ENCODE measurements at regions not wholly inside any gene's neighbourhood (a gene's known extent, or its start where the extent isn't known, plus 50 kb on each side); places are given as distances from the start of the nearest gene placed in this dataset.

DNA sequence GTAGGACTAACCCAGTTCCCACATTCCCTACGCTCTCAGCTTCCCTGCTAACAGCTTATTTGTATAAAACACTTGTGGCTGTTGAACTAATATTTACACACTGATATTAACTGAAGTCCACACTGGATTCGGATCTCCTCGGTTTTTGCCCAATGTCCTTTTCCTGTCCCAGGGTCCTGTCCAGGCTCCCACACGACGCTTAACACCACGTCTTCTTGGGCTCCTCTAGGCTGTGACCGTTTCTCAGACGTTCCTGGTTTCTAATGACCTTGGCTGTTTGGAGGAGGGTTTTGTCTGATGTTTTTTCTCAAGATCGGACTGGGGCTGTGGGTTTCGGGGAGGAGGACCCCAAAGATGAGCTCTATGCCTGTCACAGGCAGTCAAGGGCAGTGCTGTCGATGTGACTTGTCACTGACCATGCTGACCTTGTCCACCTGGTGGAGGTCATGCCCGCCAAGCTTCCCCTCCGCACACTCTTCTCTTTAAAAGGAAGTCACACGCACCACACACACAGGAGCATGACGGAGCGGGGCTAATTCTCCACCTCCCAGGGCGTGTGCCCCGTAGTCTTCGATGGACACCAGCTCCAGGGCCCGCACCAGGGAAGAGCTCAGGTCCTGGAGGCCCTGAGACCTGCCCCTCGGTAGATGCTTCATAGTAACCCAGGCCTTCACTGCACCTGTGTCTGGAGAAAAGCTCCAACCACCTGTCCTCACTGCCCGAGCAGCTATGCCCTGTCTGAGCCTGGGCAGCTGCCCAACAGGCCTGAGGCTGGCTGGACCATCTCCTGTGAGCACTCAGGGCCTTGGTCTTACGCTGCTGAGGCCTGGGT, 72.0 kb downstream of the TTLL2 start:
- ATAC-seq (no peak), DNase-seq (ENCODE audit: low read depth, low spot score) (no peak)
- RAD21 ChIA-PET (ENCODE audit: low non-redundant PET in 1 of 2, low total read pairs in 2 of 2, uncharacterized antibody in 2 of 2, unreplicated experiment in 2 of 2): no interaction called here
- H3K79me2 ChIP-seq (ENCODE audit: insufficient read depth, low read length): no peaks in the 10 kb centered on the region
- POLR2A ChIA-PET: no interaction called here
- H3K9ac ChIP-seq (ENCODE audit: low read length): no peak overlapping the region
- BruUV-seq (replicated peaks): no TSS peak
- no peaks in the 10 kb centered on the region for H3K9me3 ChIP-seq (ENCODE audit: control insufficient read depth in 1 of 2, insufficient read depth in 1 of 2, low read depth in 1 of 2, low read length in 2 of 2)
- 0 out of 2 replicates have a peak, but pooled peaks cover 9% of the 10 kb centered on the region for H3K27me3 ChIP-seq (ENCODE audit: insufficient read depth, low read length)
- H3K4me2 ChIP-seq (ENCODE audit: low read length): no peak overlapping the region
- intact Hi-C loops (cut with micrococcal nuclease): no loop called here
- CTCF ChIA-PET: no interaction called here
- no peak overlapping the region for H2AFZ ChIP-seq (ENCODE audit: low read depth, low read length, poor library complexity, severe bottlenecking)
- H3K4me3 ChIP-seq (replicated peaks in 1 of 2; ENCODE audit: low read depth in 1 of 2, low read length in 2 of 2): no peak overlapping the region
- no peaks in the 10 kb centered on the region for H3K36me3 ChIP-seq (ENCODE audit: control insufficient read depth in 1 of 2, insufficient read depth in 2 of 2, low read length in 2 of 2)
- TF ChIP-seq ZNF274 (IDR thresholded peaks at IDR 0.05; ENCODE audit: low read depth, low read length): no peak
- TF ChIP-seq, protein P1, sequence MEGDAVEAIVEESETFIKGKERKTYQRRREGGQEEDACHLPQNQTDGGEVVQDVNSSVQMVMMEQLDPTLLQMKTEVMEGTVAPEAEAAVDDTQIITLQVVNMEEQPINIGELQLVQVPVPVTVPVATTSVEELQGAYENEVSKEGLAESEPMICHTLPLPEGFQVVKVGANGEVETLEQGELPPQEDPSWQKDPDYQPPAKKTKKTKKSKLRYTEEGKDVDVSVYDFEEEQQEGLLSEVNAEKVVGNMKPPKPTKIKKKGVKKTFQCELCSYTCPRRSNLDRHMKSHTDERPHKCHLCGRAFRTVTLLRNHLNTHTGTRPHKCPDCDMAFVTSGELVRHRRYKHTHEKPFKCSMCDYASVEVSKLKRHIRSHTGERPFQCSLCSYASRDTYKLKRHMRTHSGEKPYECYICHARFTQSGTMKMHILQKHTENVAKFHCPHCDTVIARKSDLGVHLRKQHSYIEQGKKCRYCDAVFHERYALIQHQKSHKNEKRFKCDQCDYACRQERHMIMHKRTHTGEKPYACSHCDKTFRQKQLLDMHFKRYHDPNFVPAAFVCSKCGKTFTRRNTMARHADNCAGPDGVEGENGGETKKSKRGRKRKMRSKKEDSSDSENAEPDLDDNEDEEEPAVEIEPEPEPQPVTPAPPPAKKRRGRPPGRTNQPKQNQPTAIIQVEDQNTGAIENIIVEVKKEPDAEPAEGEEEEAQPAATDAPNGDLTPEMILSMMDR (IDR thresholded peaks at IDR 0.05 in 2 of 3, conservative IDR thresholded peaks at IDR 0.05 in 1 of 3; ENCODE audit: borderline replicate concordance in 1 of 3, insufficient read depth in 1 of 3, low read depth in 2 of 3, low read length in 2 of 3): no peak
- TF ChIP-seq RAD21 (IDR thresholded peaks at IDR 0.05; ENCODE audit: low read depth): no peak
- TF ChIP-seq EZH2 (IDR thresholded peaks at IDR 0.05): no peak
- TF ChIP-seq POLR2A (IDR thresholded peaks at IDR 0.05; ENCODE audit: borderline replicate concordance, extremely low read depth, insufficient read depth, insufficient read length): no peak
- no peak for TF ChIP-seq REST (IDR thresholded peaks at IDR 0.05; ENCODE audit: low read depth)
- no peaks in the 10 kb centered on the region for H3K9me2 ChIP-seq (ENCODE audit: insufficient read depth)
- no peaks in the 10 kb centered on the region for H4K20me1 ChIP-seq (ENCODE audit: insufficient read depth)
- H3K4me1 ChIP-seq (ENCODE audit: control insufficient read depth in 1 of 2, insufficient read depth in 2 of 2, low read length in 2 of 2): no peaks in the 10 kb centered on the region
- H3K27ac ChIP-seq (ENCODE audit: low read depth, low read length): no peak overlapping the region

All from HCT116 (cell line).